Loucy (cell line): ENCODE measurements at regions not wholly inside any gene's neighbourhood (a gene's known extent, or its start where the extent isn't known, plus 50 kb on each side); places are given as distances from the start of the nearest gene placed in this dataset.

Source experiments
- EZH2phosphoT487 ChIP-seq: fragments of 200-600 bp; IDR thresholded peaks from 2 replicates; pipeline ENCODE4 v1.6.1; 2018; ENCODE audit warnings: antibody characterized with exemption, mild to moderate bottlenecking, moderate library complexity, borderline replicate concordance
- TF ChIP-seq, protein P1 (sequence below): fragments of 200-600 bp; sonication (generic); conservative IDR thresholded peaks from 2 replicates; pipeline ENCODE4 v1.5.1; 2014; ENCODE audit warnings: mild to moderate bottlenecking, antibody characterized with exemption, low read length

DNA sequence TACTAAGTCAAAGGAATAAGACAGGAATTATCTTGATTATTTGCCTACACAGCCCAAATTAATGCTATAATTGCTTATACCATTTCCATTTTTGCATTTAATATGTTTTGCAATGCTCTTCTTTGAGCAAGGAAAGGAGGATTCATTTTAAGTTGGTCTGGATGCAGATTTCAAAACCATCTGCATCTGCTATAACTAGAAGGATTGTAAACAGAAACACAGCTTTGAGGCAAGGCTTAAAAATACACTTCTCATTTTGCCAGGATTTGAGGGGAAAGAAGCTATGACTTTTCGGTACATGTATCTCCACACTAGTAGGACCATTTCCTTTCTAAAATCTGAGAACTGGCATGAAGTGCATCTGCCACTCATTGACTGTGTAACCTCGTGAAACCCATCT is 95.9 kb upstream of the MTNR1B start:
- TF ChIP-seq, protein P1, sequence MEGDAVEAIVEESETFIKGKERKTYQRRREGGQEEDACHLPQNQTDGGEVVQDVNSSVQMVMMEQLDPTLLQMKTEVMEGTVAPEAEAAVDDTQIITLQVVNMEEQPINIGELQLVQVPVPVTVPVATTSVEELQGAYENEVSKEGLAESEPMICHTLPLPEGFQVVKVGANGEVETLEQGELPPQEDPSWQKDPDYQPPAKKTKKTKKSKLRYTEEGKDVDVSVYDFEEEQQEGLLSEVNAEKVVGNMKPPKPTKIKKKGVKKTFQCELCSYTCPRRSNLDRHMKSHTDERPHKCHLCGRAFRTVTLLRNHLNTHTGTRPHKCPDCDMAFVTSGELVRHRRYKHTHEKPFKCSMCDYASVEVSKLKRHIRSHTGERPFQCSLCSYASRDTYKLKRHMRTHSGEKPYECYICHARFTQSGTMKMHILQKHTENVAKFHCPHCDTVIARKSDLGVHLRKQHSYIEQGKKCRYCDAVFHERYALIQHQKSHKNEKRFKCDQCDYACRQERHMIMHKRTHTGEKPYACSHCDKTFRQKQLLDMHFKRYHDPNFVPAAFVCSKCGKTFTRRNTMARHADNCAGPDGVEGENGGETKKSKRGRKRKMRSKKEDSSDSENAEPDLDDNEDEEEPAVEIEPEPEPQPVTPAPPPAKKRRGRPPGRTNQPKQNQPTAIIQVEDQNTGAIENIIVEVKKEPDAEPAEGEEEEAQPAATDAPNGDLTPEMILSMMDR, result no peak
- no peak for TF ChIP-seq EZH2phosphoT487
